ENCODE measurements at regions not wholly inside any gene's neighbourhood (a gene's known extent, or its start where the extent isn't known, plus 50 kb on each side); places are given as distances from the start of the nearest gene placed in this dataset.

- DNase-seq (ENCODE audit: low spot score) = no peak
These were observed 95.4 kb upstream of the CYP1B1 start for GRCh38 chr2:38171208-38171855.

GRCh38 chr2:38170733-38171132, 94.8 kb upstream of the CYP1B1 start:
- DNase-seq (ENCODE audit: low spot score) = no peak

GRCh38 chr2:38170067-38170466, 94.1 kb upstream of the CYP1B1 start:
- no peak for DNase-seq (ENCODE audit: low spot score)

GRCh38 chr2:38168710-38169480, 92.9 kb upstream of the CYP1B1 start:
- no peak for DNase-seq (ENCODE audit: low spot score)

GRCh38 chr2:38167968-38168350, 92.0 kb upstream of the CYP1B1 start:
- DNase-seq (ENCODE audit: low spot score) = no peak

GRCh38 chr2:38165698-38166097, 89.7 kb upstream of the CYP1B1 start:
- no peak for DNase-seq (ENCODE audit: low spot score)

- no peak for DNase-seq (ENCODE audit: low spot score)
These were observed 88.9 kb upstream of the CYP1B1 start for GRCh38 chr2:38164881-38165280.

GRCh38 chr2:38163579-38163978, 87.6 kb upstream of the CYP1B1 start:
- no peak for DNase-seq (ENCODE audit: low spot score)

- DNase-seq (ENCODE audit: low spot score) = no peak
These were observed 87.1 kb upstream of the CYP1B1 start for GRCh38 chr2:38163006-38163405.

GRCh38 chr2:38160516-38160915, 84.6 kb upstream of the CYP1B1 start:
- DNase-seq (ENCODE audit: low spot score) = no peak

GRCh38 chr2:38159597-38159996, 83.6 kb upstream of the CYP1B1 start:
- no peak for DNase-seq (ENCODE audit: low spot score)

GRCh38 chr2:38159191-38159590, 83.2 kb upstream of the CYP1B1 start:
- no peak for DNase-seq (ENCODE audit: low spot score)

- DNase-seq (ENCODE audit: low spot score) = no peak
These were observed 82.6 kb upstream of the CYP1B1 start for GRCh38 chr2:38158378-38159118.

- DNase-seq (ENCODE audit: low spot score) = no peak
These were observed 80.5 kb upstream of the CYP1B1 start for GRCh38 chr2:38156436-38156835.

- DNase-seq (ENCODE audit: low spot score) = no peak
These were observed 79.1 kb upstream of the CYP1B1 start for GRCh38 chr2:38155015-38155414.

GRCh38 chr2:38154395-38154794, 78.4 kb upstream of the CYP1B1 start:
- DNase-seq (ENCODE audit: low spot score) = no peak

GRCh38 chr2:38153476-38154135, 77.7 kb upstream of the CYP1B1 start:
- no peak for DNase-seq (ENCODE audit: low spot score)

- no peak for DNase-seq (ENCODE audit: low spot score)
These were observed 77.0 kb upstream of the CYP1B1 start for GRCh38 chr2:38152913-38153312.

GRCh38 chr2:38152035-38152434, 76.1 kb upstream of the CYP1B1 start:
- DNase-seq (ENCODE audit: low spot score) = no peak

GRCh38 chr2:38149531-38149930, 73.6 kb upstream of the CYP1B1 start:
- no peak for DNase-seq (ENCODE audit: low spot score)

GRCh38 chr2:38148501-38148900, 72.5 kb upstream of the CYP1B1 start:
- no peak for DNase-seq (ENCODE audit: low spot score)

GRCh38 chr2:38147333-38148121, 71.6 kb upstream of the CYP1B1 start:
- DNase-seq (ENCODE audit: low spot score) = no peak

Measured in hepatic stellate cell (primary cell).